ENCODE measurements at regions not wholly inside any gene's neighbourhood (a gene's known extent, or its start where the extent isn't known, plus 50 kb on each side); places are given as distances from the start of the nearest gene placed in this dataset.

- no peak for DNase-seq (ENCODE audit: low read depth, low spot score)
These were observed 81.4 kb upstream of the ERBB4 start for GRCh38 chr2:212619954-212620353.

- DNase-seq (ENCODE audit: low read depth, low spot score) = no peak
These were observed 80.0 kb upstream of the ERBB4 start for GRCh38 chr2:212618636-212619035.

- DNase-seq (ENCODE audit: low read depth, low spot score) = no peak
These were observed 72.3 kb upstream of the ERBB4 start for GRCh38 chr2:212610872-212611425.

GRCh38 chr2:212609479-212609878 lies 70.9 kb upstream of the ERBB4 start:
- no peak for DNase-seq (ENCODE audit: low read depth, low spot score)

GRCh38 chr2:212607080-212607479 lies 68.5 kb upstream of the ERBB4 start:
- no peak for DNase-seq (ENCODE audit: low read depth, low spot score)

GRCh38 chr2:212606232-212606631 lies 67.6 kb upstream of the ERBB4 start:
- DNase-seq (ENCODE audit: low read depth, low spot score) = no peak

- DNase-seq (ENCODE audit: low read depth, low spot score) = no peak
These were observed 58.1 kb upstream of the ERBB4 start for GRCh38 chr2:212596688-212597087.

GRCh38 chr2:212596276-212596675 lies 57.7 kb upstream of the ERBB4 start:
- DNase-seq (ENCODE audit: low read depth, low spot score) = no peak

GRCh38 chr2:212595036-212595654 lies 56.5 kb upstream of the ERBB4 start:
- no peak for DNase-seq (ENCODE audit: low read depth, low spot score)

GRCh38 chr2:212592695-212593094 lies 54.1 kb upstream of the ERBB4 start:
- DNase-seq (ENCODE audit: low read depth, low spot score) = no peak

Data from ELF-1 (cell line).